HFFc6 (cell line): ENCODE measurements at regions not wholly inside any gene's neighbourhood (a gene's known extent, or its start where the extent isn't known, plus 50 kb on each side); places are given as distances from the start of the nearest gene placed in this dataset.

Experiments used
- DNase-seq: peaks from one replicate; pipeline ENCODE4 v3.0.0-alpha.2; 2018
- H3K27ac Mint-ChIP-seq: 2 replicates; pipeline ENCODE4 v1.8.0; 2020; ENCODE audit warnings: mild to moderate bottlenecking, mixed read lengths
- H3K27me3 Mint-ChIP-seq: 2 replicates; pipeline ENCODE4 v1.8.0; 2021; ENCODE audit warnings: mild to moderate bottlenecking, moderate library complexity, mixed read lengths; ENCODE audit not compliant: insufficient read depth
- H3K36me3 Mint-ChIP-seq: 2 replicates; pipeline ENCODE4 v1.8.0; 2021; ENCODE audit warnings: low read depth, mixed read lengths
- H3K4me1 Mint-ChIP-seq: 2 replicates; pipeline ENCODE4 v1.8.0; 2020; ENCODE audit warnings: low read depth, mixed read lengths
- H3K4me3 Mint-ChIP-seq: 2 replicates; pipeline ENCODE4 v1.8.0; 2020; ENCODE audit warnings: mild to moderate bottlenecking, moderate library complexity, mixed read lengths
- H3K9me3 Mint-ChIP-seq: 2 replicates; pipeline ENCODE4 v1.8.0; 2020; ENCODE audit warnings: mild to moderate bottlenecking, mixed read lengths
- CTCF ChIP-seq: fragments of 200-600 bp; sonication (generic); IDR thresholded peaks from 2 replicates; pipeline ENCODE4 v1.5.0; 2021; ENCODE audit warnings: antibody characterized with exemption, mild to moderate bottlenecking

- TF ChIP-seq CTCF, result no peak
- no peak overlapping the region for H3K27ac Mint-ChIP-seq
- H3K4me3 Mint-ChIP-seq, result no peak overlapping the region
- H3K9me3 Mint-ChIP-seq, result peaks cover 38% of the 10 kb centered on the region
- H3K36me3 Mint-ChIP-seq, result no peaks in the 10 kb centered on the region; the same call in 1 of the 2 replicates
- H3K4me1 Mint-ChIP-seq, result no peaks in the 10 kb centered on the region
- DNase-seq, result no peak
- no peaks in the 10 kb centered on the region for H3K27me3 Mint-ChIP-seq
These were observed 180.6 kb upstream of the LRRN1 start for GRCh38 chr3:3618623-3619022.

GRCh38 chr3:3615533-3615932 is 183.7 kb upstream of the LRRN1 start:
- Mint-ChIP-seq H3K27me3 (peaks cover 2% of the 10 kb centered on the region; the same call in 1 of the 2 replicates), H3K27ac (no peak overlapping the region)
- no peak for TF ChIP-seq CTCF

GRCh38 chr3:3610581-3611298 is 188.5 kb upstream of the LRRN1 start:
- Mint-ChIP-seq H3K4me1 (no peaks in the 10 kb centered on the region), H3K27me3 (peaks cover 2% of the 10 kb centered on the region; the same call in 1 of the 2 replicates), H3K9me3 (peaks cover 49% of the 10 kb centered on the region), H3K27ac (no peak overlapping the region), H3K36me3 (no peaks in the 10 kb centered on the region; the same call in 1 of the 2 replicates), H3K4me3 (no peak overlapping the region)
- no peak for DNase-seq
- TF ChIP-seq CTCF, result no peak

More at GRCh38 chr3:3615533-3615932, 183.7 kb upstream of the LRRN1 start:
- no peaks in the 10 kb centered on the region for H3K4me1 Mint-ChIP-seq
- peaks cover 36% of the 10 kb centered on the region for H3K9me3 Mint-ChIP-seq
- H3K36me3 Mint-ChIP-seq, result no peaks in the 10 kb centered on the region; the same call in 1 of the 2 replicates
- DNase-seq, result no peak
- no peak overlapping the region for H3K4me3 Mint-ChIP-seq

GRCh38 chr3:3606321-3606720 is 192.9 kb upstream of the LRRN1 start:
- no peaks in the 10 kb centered on the region for H3K36me3 Mint-ChIP-seq
- DNase-seq, result no peak
- H3K27me3 Mint-ChIP-seq, result peaks cover 2% of the 10 kb centered on the region; the same call in 1 of the 2 replicates
- H3K4me1 Mint-ChIP-seq, result no peaks in the 10 kb centered on the region
- TF ChIP-seq CTCF, result no peak
- H3K9me3 Mint-ChIP-seq, result peaks cover 43% of the 10 kb centered on the region
- no peak overlapping the region for H3K4me3 Mint-ChIP-seq
- no peak overlapping the region for H3K27ac Mint-ChIP-seq

- no peak for TF ChIP-seq CTCF
- H3K27ac Mint-ChIP-seq, result no peak overlapping the region
- no peak overlapping the region for H3K4me3 Mint-ChIP-seq
- H3K27me3 Mint-ChIP-seq, result no peaks in the 10 kb centered on the region
- DNase-seq, result no peak
- no peaks in the 10 kb centered on the region for H3K4me1 Mint-ChIP-seq
- H3K36me3 Mint-ChIP-seq, result no peaks in the 10 kb centered on the region
- peaks cover 35% of the 10 kb centered on the region for H3K9me3 Mint-ChIP-seq
These were observed 194.0 kb upstream of the LRRN1 start for GRCh38 chr3:3605226-3605625.
